ENCODE measurements at regions not wholly inside any gene's neighbourhood (a gene's known extent, or its start where the extent isn't known, plus 50 kb on each side); places are given as distances from the start of the nearest gene placed in this dataset.

- TF ChIP-seq, protein P1, sequence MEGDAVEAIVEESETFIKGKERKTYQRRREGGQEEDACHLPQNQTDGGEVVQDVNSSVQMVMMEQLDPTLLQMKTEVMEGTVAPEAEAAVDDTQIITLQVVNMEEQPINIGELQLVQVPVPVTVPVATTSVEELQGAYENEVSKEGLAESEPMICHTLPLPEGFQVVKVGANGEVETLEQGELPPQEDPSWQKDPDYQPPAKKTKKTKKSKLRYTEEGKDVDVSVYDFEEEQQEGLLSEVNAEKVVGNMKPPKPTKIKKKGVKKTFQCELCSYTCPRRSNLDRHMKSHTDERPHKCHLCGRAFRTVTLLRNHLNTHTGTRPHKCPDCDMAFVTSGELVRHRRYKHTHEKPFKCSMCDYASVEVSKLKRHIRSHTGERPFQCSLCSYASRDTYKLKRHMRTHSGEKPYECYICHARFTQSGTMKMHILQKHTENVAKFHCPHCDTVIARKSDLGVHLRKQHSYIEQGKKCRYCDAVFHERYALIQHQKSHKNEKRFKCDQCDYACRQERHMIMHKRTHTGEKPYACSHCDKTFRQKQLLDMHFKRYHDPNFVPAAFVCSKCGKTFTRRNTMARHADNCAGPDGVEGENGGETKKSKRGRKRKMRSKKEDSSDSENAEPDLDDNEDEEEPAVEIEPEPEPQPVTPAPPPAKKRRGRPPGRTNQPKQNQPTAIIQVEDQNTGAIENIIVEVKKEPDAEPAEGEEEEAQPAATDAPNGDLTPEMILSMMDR (conservative IDR thresholded peaks at IDR 0.05), result no peak
These were observed 50.8 kb upstream of the KLHL13 start for GRCh38 chrX:118167361-118167760.

GRCh38 chrX:118171356-118171755 is 54.7 kb upstream of the KLHL13 start:
- TF ChIP-seq, protein P1 (conservative IDR thresholded peaks at IDR 0.05), result no peak
- H3K27ac ChIP-seq, result no peak overlapping the region

More at GRCh38 chrX:118167361-118167760, 50.8 kb upstream of the KLHL13 start:
- no peak overlapping the region for H3K27ac ChIP-seq

DNA sequence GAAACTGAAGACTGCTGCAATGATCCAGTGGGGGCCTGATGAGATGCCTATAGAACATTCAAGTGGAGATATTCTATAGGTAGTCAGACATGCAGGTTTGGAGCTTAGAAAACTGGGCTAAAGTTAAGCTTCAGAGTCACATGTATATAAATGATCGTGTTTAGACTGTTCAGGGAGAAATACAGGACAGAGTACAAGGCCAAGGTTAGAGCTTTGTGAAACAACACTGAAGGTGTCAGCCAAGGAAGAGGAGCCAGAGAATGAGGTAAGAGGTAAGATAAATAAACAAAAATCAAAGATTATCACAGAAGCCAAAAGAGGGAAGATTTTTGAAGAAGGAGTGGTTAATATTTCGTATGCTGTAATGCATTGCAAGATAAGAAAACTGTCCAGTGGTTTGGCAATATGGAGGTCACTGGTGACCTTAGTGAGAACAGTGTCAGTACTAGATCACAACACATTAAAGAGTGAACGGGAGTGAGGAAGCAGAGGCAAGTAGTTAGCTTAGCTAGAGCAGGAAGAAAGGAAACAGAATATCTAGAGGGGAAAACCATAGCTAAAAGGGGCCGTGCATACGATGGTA is 58.0 kb upstream of the KLHL13 start:
- TF ChIP-seq, protein P1 (conservative IDR thresholded peaks at IDR 0.05), result no peak
- H3K27ac ChIP-seq, result no peak overlapping the region

DNA sequence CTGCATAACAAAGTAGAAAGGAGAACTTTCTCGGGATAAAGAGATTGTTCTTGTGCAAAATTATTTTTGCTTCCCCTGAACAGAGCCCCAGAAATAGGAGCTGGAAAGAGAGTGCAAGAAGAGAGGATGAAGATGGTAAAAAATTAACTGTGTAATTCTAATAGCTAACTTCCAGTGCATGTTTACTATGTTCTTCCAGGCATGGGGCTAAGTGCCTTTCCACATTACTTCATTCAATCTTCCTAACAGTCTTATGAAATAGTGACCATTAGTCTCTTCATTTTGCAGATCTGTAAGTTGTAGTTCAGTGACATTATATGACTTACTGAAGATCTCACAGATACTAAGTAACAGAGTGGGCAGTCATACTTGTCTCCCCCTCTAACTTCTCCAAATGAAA is 61.1 kb upstream of the KLHL13 start:
- TF ChIP-seq, protein P1 (conservative IDR thresholded peaks at IDR 0.05), result no peak
- no peak overlapping the region for H3K27ac ChIP-seq

GRCh38 chrX:118178450-118178849 is 61.8 kb upstream of the KLHL13 start:
- no peak overlapping the region for H3K27ac ChIP-seq
- TF ChIP-seq, protein P1 (conservative IDR thresholded peaks at IDR 0.05), result no peak

DNA sequence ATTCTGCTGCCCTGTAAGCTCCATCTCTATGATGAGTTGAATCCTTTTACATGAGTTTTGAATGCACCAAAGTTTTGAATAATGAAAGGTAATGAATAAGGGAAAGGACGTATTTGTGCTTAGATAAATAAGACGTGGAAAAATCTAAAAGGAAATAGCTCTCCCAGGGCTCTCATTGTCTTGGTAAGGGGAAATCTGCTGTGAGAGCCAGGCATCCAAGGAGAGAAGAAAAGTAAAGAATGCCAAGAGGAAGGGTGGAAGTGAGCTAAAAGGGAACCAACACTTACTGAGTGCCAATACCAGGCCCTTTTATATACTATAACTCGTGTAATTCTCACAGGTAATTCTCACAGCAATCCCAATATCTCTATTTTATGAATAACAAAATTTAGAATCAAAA is 62.6 kb upstream of the KLHL13 start:
- no peak overlapping the region for H3K27ac ChIP-seq

GRCh38 chrX:118179718-118180117 is 63.1 kb upstream of the KLHL13 start:
- H3K27ac ChIP-seq, result no peak overlapping the region
- TF ChIP-seq, protein P1 (conservative IDR thresholded peaks at IDR 0.05), result no peak

More for the DNA sequence above, 62.6 kb upstream of the KLHL13 start:
- TF ChIP-seq, protein P1 (conservative IDR thresholded peaks at IDR 0.05), result no peak

Measured in VCaP (cell line).